ENCODE measurements at regions not wholly inside any gene's neighbourhood (a gene's known extent, or its start where the extent isn't known, plus 50 kb on each side); places are given as distances from the start of the nearest gene placed in this dataset.
"Not testable (repeated sequence)": the region's sequence is repeated elsewhere in the genome, so short reads cannot be mapped to it uniquely, and the experiment has no call there.

GRCh38 chr7:86050918-86051317 is 592.8 kb upstream of the GRM3 start:
- CTCF ChIA-PET, result no interaction called here
- POLR2A ChIA-PET, result no interaction called here

GRCh38 chr7:86049910-86050309 is 593.8 kb upstream of the GRM3 start:
- CTCF ChIA-PET, result no interaction called here
- POLR2A ChIA-PET, result no interaction called here

DNA sequence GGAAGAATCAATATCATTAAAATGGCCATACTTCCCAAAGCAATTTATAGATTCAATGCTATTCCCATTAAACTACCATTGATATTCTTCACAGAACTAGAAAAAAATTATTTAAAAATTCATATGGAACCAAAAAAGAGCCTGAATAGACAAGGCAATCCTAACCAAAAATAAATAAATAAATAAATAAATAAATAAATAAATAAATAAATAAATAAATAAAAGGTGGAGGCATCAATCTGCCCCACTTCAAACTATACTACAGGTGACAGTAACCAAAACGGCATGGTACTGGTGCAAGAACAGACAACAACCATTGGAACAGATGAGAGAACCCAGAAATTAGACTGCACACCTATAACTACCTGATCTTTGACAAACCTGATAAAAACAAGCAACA is 598.5 kb upstream of the GRM3 start:
- CTCF ChIA-PET, POLR2A ChIA-PET: not testable (repeated sequence)

DNA sequence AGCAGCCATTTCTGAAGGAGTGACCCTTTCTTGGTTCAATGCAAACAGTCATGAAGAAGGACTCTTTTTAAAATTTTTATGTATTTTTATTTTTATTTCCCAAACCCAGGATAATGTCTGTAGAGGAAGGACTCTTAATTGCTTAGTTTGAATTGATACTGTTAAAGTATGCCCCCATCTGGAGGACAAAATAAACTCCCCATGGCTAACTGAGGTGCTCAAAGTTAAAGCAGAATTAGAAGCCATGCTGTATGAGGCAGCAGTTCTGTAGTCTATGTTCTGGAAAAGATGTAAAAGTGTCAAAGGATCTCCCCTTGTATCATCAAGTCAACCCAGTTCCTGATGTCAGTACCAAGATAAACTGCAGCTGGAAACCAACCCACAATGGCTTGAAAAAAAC is 617.9 kb upstream of the GRM3 start:
- POLR2A ChIA-PET, result no interaction called here
- CTCF ChIA-PET, result no interaction called here

DNA sequence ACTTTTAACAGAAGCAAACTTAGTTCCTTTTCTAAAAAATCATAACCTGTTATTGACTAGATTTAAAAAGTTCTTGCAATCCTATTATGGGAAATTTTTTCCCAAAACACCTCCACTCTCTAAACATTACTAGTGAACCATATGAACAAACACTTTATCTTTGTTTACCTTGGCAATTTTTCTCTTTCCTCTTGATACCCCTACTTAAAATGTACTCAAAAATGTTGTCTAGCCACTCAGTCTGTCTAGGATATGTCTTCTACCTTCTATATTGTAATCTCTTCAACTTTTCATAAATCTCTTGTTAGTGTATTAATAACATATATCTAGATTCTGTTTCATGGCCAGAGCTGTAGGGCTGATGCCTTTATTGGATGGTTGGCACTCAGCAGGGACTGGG is 630.0 kb upstream of the GRM3 start:
- ChIA-PET CTCF (no interaction called here), POLR2A (no interaction called here)

GRCh38 chr7:86012971-86013370 is 630.7 kb upstream of the GRM3 start:
- ChIA-PET POLR2A (no interaction called here), CTCF (no interaction called here)

DNA sequence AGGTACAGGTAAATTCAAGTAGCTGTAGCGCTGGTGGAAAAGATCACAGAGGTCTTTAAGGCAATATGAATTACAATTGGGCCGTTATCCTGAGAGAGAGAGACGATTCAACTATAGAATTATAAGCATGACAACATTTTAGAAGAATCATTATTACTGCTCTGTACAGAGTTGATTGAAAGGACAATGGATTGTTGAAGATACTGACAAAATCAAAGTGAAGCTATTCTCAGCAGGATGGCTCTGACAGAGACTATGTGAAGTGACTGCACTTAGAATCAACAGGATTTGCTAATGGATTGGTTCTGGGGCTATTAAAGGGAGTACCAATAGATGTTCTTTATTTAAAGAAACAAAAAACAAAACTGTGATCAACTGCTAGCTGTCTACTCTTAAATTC is 634.8 kb upstream of the GRM3 start:
- ChIA-PET POLR2A (no interaction called here), CTCF (no interaction called here)

DNA sequence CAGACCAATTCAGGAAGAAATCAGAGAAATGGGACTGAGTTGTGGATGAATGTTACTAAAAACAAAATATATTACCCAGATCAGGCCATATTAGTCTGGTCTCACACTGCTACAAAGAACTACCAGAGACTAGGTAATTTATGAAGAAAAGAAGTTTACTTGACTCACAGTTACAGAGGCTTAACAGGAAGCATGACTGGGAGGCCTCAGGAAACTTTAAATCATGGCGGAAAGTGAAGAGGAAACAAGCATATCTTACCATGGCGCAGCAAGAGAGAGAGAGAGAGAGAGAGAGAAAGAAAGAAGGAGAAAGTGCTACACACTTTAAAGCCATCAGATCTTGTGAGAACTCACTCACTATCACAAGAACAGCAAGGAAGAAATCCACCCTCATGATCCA is 636.8 kb upstream of the GRM3 start:
- POLR2A ChIA-PET, result no interaction called here
- CTCF ChIA-PET, result no interaction called here

DNA sequence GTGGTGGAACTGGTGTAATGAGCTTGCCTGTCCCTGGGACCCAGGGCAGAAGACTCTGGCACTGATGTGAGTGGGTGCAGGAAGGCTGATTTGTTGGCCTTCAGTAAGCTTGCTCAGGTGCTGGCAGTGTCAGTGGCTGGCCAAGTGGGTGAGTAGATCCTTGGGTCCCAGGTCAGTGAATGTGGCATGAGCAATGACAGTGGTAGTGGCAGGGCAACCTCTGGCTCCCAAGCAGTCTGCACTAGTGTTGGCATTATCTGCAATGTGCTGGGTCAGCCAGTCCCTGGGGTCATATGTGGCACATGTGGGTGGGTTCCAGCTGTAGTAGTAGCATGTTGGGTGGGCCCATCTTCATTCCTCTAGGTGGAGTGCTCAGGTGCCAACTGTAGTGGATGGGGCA is 640.9 kb upstream of the GRM3 start:
- ChIA-PET POLR2A (no interaction called here), CTCF (no interaction called here)

GRCh38 chr7:85997515-85997914 is 646.2 kb upstream of the GRM3 start:
- POLR2A ChIA-PET, result no interaction called here
- CTCF ChIA-PET, result no interaction called here

DNA sequence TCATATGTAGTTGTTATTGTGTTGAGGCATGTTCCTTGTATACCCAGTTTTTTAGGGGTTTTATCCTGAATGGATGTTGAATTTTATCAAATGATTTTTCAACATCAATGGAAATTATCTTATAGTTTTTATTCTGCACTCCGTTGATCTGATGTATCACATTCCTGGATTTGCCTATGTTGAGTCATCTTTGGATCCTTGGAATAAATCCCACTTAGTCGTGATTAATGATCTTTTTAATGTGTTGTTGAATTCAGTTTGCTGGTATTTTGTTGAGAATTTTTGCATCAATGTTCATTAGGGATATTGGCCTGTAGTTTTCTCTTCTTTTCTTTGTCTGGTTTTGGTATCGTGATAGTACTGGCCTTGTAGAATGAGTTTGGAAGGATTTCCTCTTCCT is 648.6 kb upstream of the GRM3 start:
- ChIA-PET CTCF (no interaction called here), POLR2A (no interaction called here)

DNA sequence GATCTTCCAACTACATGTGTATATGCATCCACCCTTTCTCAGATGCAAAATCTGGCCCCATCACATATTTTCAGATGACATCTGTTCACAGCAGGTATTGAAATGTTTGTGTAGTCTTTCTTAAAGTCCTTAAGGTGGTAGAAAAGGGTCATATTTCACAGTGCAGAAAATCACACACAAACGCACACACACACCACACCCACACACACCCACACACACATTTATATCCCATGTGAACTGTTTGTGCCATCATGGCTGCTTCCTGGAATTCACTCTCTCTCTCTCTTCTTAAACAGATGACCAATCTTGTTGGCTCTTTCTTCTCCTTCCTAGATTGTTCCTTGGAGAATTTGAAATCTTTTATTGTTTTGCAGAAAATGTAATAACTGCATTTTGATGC is 663.0 kb upstream of the GRM3 start:
- CTCF ChIA-PET, result interaction anchor here (0.5 kb wide), 1 partner anchor 295 kb away, joined by 4 read pairs; no protein-coding TSS in a partner anchor
- POLR2A ChIA-PET, result no interaction called here

- CTCF ChIA-PET, result no interaction called here
- POLR2A ChIA-PET, result no interaction called here
These were observed 669.5 kb upstream of the GRM3 start for GRCh38 chr7:85974176-85974575.

- ChIA-PET POLR2A (no interaction called here), CTCF (no interaction called here)
These were observed 671.1 kb upstream of the GRM3 start for GRCh38 chr7:85972504-85973141.

DNA sequence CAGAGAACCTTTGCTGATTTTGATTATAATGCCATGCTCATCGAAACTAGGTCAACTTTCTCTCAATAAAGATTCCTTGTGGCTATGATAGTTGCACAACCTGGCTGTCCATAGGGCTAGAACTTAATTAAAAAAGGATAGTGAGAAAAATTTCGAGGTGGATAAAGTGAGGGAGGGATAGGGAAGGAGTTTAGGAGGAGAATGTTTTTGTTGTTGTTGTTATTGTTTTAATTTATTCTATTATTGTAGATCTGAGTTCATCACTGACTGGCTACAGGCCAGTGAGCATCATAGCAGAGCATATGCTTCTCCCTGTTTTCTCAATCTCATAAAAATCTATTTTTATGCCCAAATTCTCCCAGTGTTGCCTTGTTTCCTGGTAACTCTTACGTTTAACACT is 688.7 kb upstream of the GRM3 start:
- ChIA-PET CTCF (no interaction called here), POLR2A (no interaction called here)

GRCh38 chr7:85950871-85951270 is 692.8 kb upstream of the GRM3 start:
- POLR2A ChIA-PET, result no interaction called here

GRCh38 chr7:85950418-85950817 is 693.3 kb upstream of the GRM3 start:
- POLR2A ChIA-PET, result no interaction called here
- CTCF ChIA-PET, result no interaction called here

More at GRCh38 chr7:85950871-85951270, 692.8 kb upstream of the GRM3 start:
- CTCF ChIA-PET, result no interaction called here

GRCh38 chr7:85947767-85948166 is 695.9 kb upstream of the GRM3 start:
- ChIA-PET CTCF (no interaction called here), POLR2A (no interaction called here)

- ChIA-PET POLR2A (no interaction called here), CTCF (no interaction called here)
These were observed 702.9 kb upstream of the GRM3 start for GRCh38 chr7:85940798-85941197.

DNA sequence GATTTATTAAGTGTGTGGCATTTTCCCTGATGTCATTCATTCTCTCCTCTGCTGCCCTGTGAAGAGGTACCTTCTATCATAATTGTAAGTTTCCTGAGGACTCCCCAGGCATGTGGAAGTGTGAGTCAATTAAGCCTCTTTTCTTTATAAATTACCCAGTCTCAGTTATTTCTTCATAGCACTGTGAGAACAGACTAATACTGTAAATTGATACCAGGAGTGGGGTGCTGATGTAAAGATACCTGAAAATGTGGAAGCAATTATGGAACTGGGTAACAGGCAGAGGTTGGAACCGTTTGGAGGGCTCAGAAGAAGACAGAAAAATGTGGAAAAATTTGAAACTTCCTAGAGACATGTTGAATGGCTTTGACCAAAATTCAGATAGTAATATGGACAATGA is 711.8 kb upstream of the GRM3 start:
- ChIA-PET POLR2A (no interaction called here), CTCF (no interaction called here)

GRCh38 chr7:85928500-85928899 is 715.2 kb upstream of the GRM3 start:
- CTCF ChIA-PET, result no interaction called here
- POLR2A ChIA-PET, result no interaction called here

DNA sequence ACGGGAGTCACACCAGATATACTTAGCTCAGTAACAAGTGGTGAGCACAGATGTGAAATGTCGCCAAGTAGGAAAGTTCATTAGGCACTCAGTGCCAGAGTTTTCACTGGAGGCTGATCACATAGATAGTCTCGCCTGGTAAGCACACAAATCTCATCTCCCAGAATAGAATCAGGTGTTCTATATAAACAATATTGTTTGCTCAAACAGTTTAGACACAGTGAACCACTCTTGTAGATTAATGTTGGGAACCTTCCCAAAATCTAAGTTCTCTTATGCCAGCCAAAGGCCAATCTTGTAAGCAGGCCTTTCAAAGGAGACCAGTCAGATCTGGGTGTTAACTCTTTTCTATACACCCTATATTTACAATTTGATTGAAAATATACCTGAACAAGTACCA is 716.5 kb upstream of the GRM3 start:
- CTCF ChIA-PET, result no interaction called here
- POLR2A ChIA-PET, result no interaction called here

DNA sequence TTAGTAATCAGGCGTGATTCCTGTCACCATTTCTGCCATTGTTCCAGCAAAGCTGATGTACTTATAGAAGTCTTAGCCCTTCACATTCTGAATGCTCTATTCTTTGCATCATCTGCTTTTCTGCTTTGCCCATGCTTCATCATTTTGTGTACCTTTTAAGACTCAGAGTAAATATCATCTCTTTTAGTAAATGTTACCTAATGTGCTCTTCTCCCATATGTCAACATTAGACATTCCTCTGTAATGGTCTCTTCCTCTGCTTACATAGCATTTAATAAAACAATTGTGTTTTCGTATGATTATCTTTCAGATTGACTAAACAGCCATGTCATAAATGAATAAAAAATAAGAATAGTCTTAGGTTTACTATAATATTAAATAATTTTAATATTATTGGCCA is 719.6 kb upstream of the GRM3 start:
- POLR2A ChIA-PET, result no interaction called here

More for the DNA sequence above, 719.6 kb upstream of the GRM3 start:
- CTCF ChIA-PET, result no interaction called here
